GM23338 (cell line): ENCODE measurements at regions not wholly inside any gene's neighbourhood (a gene's known extent, or its start where the extent isn't known, plus 50 kb on each side); places are given as distances from the start of the nearest gene placed in this dataset.

Source experiments
- ATAC-seq: fragments of 200-7000 bp; cut with Tn5 transposase; 3 replicates; pipeline ENCODE4 v1.9.1; 2020
- DNase-seq: peaks from one replicate; pipeline ENCODE4 v3.0.0-alpha.2; 2015; ENCODE audit warnings: low spot score
- H2AFZ ChIP-seq: fragments of 200-600 bp; sonication (generic); 2 replicates; pipeline ENCODE4 v1.8.0; 2016; ENCODE audit warnings: antibody characterized with exemption, mild to moderate bottlenecking, moderate library complexity
- H3F3A ChIP-seq: fragments of 200-600 bp; sonication (generic); replicated peaks from 2 replicates; pipeline ENCODE4 v1.8.0; 2017; ENCODE audit warnings: antibody characterized with exemption, mixed run types, low read depth
- H3K27ac ChIP-seq: fragments of 200-600 bp; sonication (generic); 2 replicates; pipeline ENCODE4 v1.6.1; 2016; ENCODE audit warnings: low read depth
- H3K27me3 ChIP-seq: fragments of 200-600 bp; sonication (generic); 2 replicates; pipeline ENCODE4 v1.8.0; 2016; ENCODE audit warnings: mild to moderate bottlenecking, mixed run types, moderate library complexity; ENCODE audit not compliant: insufficient read depth
- H3K36me3 ChIP-seq: fragments of 200-600 bp; sonication (generic); 2 replicates; pipeline ENCODE4 v1.8.0; 2016; ENCODE audit warnings: mild to moderate bottlenecking; ENCODE audit not compliant: insufficient read depth
- H3K4me1 ChIP-seq: fragments of 200-600 bp; sonication (generic); 2 replicates; pipeline ENCODE4 v1.8.0; 2016; ENCODE audit warnings: mild to moderate bottlenecking, moderate library complexity; ENCODE audit not compliant: insufficient read depth
- H3K4me2 ChIP-seq: fragments of 200-600 bp; sonication (generic); 2 replicates; pipeline ENCODE4 v1.7.1; 2017; ENCODE audit warnings: mixed run types
- H3K4me3 ChIP-seq: fragments of 200-600 bp; sonication (generic); 2 replicates; pipeline ENCODE4 v1.6.1; 2016; ENCODE audit warnings: mixed run types
- H3K79me2 ChIP-seq: fragments of 200-600 bp; sonication (generic); replicated peaks from 2 replicates; pipeline ENCODE4 v1.8.0; 2017; ENCODE audit warnings: mild to moderate bottlenecking; ENCODE audit not compliant: insufficient read depth
- H3K9me2 ChIP-seq: fragments of 200-600 bp; sonication (generic); 2 replicates; pipeline ENCODE4 v1.8.0; 2017; ENCODE audit not compliant: insufficient read depth
- H4K20me1 ChIP-seq: fragments of 200-600 bp; sonication (generic); replicated peaks from 2 replicates; pipeline ENCODE4 v1.8.0; 2017; ENCODE audit warnings: mild to moderate bottlenecking; ENCODE audit not compliant: insufficient read depth
- H3K27ac Mint-ChIP-seq: 2 replicates; pipeline ENCODE4 v1.8.0; 2020; ENCODE audit warnings: inconsistent platforms, mild to moderate bottlenecking, moderate library complexity, mixed read lengths
- H3K27me3 Mint-ChIP-seq: 3 replicates; pipeline ENCODE4 v1.8.0; 2022; ENCODE audit warnings: low read depth, mild to moderate bottlenecking, moderate library complexity, mixed read lengths, inconsistent platforms; ENCODE audit not compliant: insufficient read depth, poor library complexity
- H3K36me3 Mint-ChIP-seq: 3 replicates; pipeline ENCODE4 v1.8.0; 2021; ENCODE audit warnings: low read depth, mild to moderate bottlenecking, inconsistent platforms, moderate library complexity, mixed read lengths
- H3K4me1 Mint-ChIP-seq: 3 replicates; pipeline ENCODE4 v1.8.0; 2020; ENCODE audit warnings: mild to moderate bottlenecking, inconsistent platforms, mixed read lengths
- H3K4me3 Mint-ChIP-seq: 3 replicates; pipeline ENCODE4 v1.8.0; 2021; ENCODE audit warnings: moderate library complexity, mild to moderate bottlenecking, inconsistent platforms, mixed read lengths
- H3K9me3 Mint-ChIP-seq: 3 replicates; pipeline ENCODE4 v1.8.0; 2020; ENCODE audit warnings: moderate library complexity, mild to moderate bottlenecking, inconsistent platforms, mixed read lengths
- CREB1 ChIP-seq: fragments of 250-450 bp; sonication (Bioruptor Pico); IDR thresholded peaks from 2 replicates; pipeline ENCODE4 v1.5.0; 2020; ENCODE audit warnings: low read depth, mild to moderate bottlenecking, moderate library complexity
- CTCF ChIP-seq, 2 experiments: fragments of 200-600 bp in 1 of 2; sonication (generic) in 1 of 2; conservative IDR thresholded peaks; 2 replicates each; pipeline versions ENCODE4 v1.5.1 to v1.6.1; 2016 to 2017; ENCODE audit warnings: antibody characterized with exemption in 2 of 2, low read depth in 2 of 2, mild to moderate bottlenecking in 2 of 2, moderate library complexity in 1 of 2
- ETS1 ChIP-seq: IDR thresholded peaks from 2 replicates; pipeline ENCODE4 v1.6.1; 2016; ENCODE audit warnings: antibody characterized with exemption
- EZH2 ChIP-seq: fragments of 200-600 bp; sonication (generic); IDR thresholded peaks from one replicate; pipeline ENCODE4 v1.8.0; 2017; ENCODE audit warnings: antibody characterized with exemption, mild to moderate bottlenecking, low read depth; ENCODE audit not compliant: unreplicated experiment
- EZH2phosphoT487 ChIP-seq: fragments of 200-600 bp; sonication (generic); IDR thresholded peaks from one replicate; pipeline ENCODE4 v1.8.1; 2018; ENCODE audit warnings: antibody characterized with exemption; ENCODE audit not compliant: unreplicated experiment
- JUNB ChIP-seq: IDR thresholded peaks from one replicate; pipeline ENCODE4 v1.6.1; 2016; ENCODE audit warnings: antibody characterized with exemption; ENCODE audit not compliant: unreplicated experiment
- NANOG ChIP-seq: IDR thresholded peaks from 2 replicates; pipeline ENCODE4 v1.6.1; 2016; ENCODE audit warnings: antibody characterized with exemption, borderline replicate concordance
- REST ChIP-seq: IDR thresholded peaks from one replicate; pipeline ENCODE4 v1.6.1; 2018; ENCODE audit warnings: antibody characterized with exemption; ENCODE audit not compliant: unreplicated experiment
- ZNF114 ChIP-seq: fragments of 250-450 bp; sonication (Bioruptor Pico); IDR thresholded peaks from 2 replicates; pipeline ENCODE4 v1.5.0; 2020; ENCODE audit warnings: mild to moderate bottlenecking, moderate library complexity
- ZNF331 ChIP-seq: fragments of 250-450 bp; sonication (Bioruptor Pico); IDR thresholded peaks from 2 replicates; pipeline ENCODE4 v1.5.0; 2020; ENCODE audit warnings: low read depth, mild to moderate bottlenecking, moderate library complexity

- TF ChIP-seq ETS1 (no peak), CTCF (conservative IDR thresholded peaks at IDR 0.05; ENCODE audit: low read depth in 2 of 2) (no peak), EZH2phosphoT487 (no peak), EZH2 (no peak), JUNB (no peak), NANOG (no peak), CREB1 (no peak)
Observed at GRCh38 chr6:28732052-28732451, 191.7 kb downstream of the TRIM27 start (continued).

GRCh38 chr6:28734443-28734959 lies 189.3 kb downstream of the TRIM27 start:
- H3K27me3 ChIP-seq = peaks cover 90% of the 10 kb centered on the region
- DNase-seq (no peak), ATAC-seq (no peak)
- TF ChIP-seq NANOG (no peak), ZNF114 (CRISPR knock-in tag) (no peak), CTCF (conservative IDR thresholded peaks at IDR 0.05; ENCODE audit: low read depth in 2 of 2) (no peak), ZNF331 (no peak), REST (no peak), EZH2phosphoT487 (no peak), JUNB (no peak)
- peaks cover 14% of the 10 kb centered on the region; the same call in 1 of the 2 replicates for H3F3A ChIP-seq
- Mint-ChIP-seq H3K9me3 (peaks cover 5% of the 10 kb centered on the region; the same call in 2 of the 3 replicates), H3K4me3 (peak overlapping the region; percentile 39; the same call in 2 of the 3 replicates), H3K27me3 (peaks cover 93% of the 10 kb centered on the region), H3K4me1 (peaks cover 23% of the 10 kb centered on the region; the same call in 2 of the 3 replicates), H3K36me3 (no peaks in the 10 kb centered on the region), H3K27ac (no peak overlapping the region)
- no peak overlapping the region for H3K4me3 ChIP-seq
- H3K36me3 ChIP-seq = no peaks in the 10 kb centered on the region
- no peaks in the 10 kb centered on the region for H4K20me1 ChIP-seq
- no peak overlapping the region for H2AFZ ChIP-seq
- no peaks in the 10 kb centered on the region for H3K79me2 ChIP-seq
- H3K4me2 ChIP-seq = no peak overlapping the region
- no peak overlapping the region for H3K27ac ChIP-seq
- no peaks in the 10 kb centered on the region for H3K9me2 ChIP-seq
- peaks cover 19% of the 10 kb centered on the region for H3K4me1 ChIP-seq
